ENCODE measurements at regions not wholly inside any gene's neighbourhood (a gene's known extent, or its start where the extent isn't known, plus 50 kb on each side); places are given as distances from the start of the nearest gene placed in this dataset.

DNA sequence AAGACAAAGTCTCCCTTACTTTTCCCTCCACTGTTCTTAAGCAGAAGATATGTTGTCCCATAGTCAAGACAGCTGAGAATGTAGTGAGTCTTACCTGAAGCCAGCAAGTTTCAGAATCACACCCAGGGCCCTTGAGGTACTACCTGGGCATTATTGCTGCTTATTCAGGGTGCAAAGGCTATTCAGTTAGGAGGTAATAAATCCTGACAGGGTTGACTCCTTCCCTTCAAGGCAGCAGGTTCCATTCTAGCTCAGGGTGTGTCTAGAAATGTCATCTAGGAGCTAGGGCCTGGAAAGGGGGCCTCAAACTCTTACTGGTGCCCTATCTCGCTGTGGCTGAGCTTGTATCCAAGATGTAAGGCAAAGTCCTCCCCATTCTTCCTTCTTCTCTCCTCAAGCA is 259.0 kb downstream of the FAT4 start:
- TF ChIP-seq POLR2AphosphoS5 (IDR thresholded peaks at IDR 0.05; ENCODE audit: low read depth, low read length): no peak
- no peak for TF ChIP-seq POLR2A (IDR thresholded peaks at IDR 0.05; ENCODE audit: low read depth, low read length)
- no peak for TF ChIP-seq TAF1 (IDR thresholded peaks at IDR 0.05; ENCODE audit: low read depth, low read length)
- no peak for TF ChIP-seq PAX5 (IDR thresholded peaks at IDR 0.05; ENCODE audit: insufficient read depth, low read length, severe bottlenecking)
- TF ChIP-seq SPI1 (IDR thresholded peaks at IDR 0.05; ENCODE audit: low read depth, low read length): no peak
